Gastroesophageal sphincter (tissue), 3 donors: ENCODE measurements at regions not wholly inside any gene's neighbourhood (a gene's known extent, or its start where the extent isn't known, plus 50 kb on each side); places are given as distances from the start of the nearest gene placed in this dataset.

Experiments used
- EP300 ChIP-seq: sonication (generic); formaldehyde crosslinking; IDR thresholded peaks from one replicate; pipeline ENCODE4 v1.6.1; 2017; ENCODE audit warnings: antibody characterized with exemption, mild to moderate bottlenecking
- POLR2A ChIP-seq, 2 donors: fragments of 450-650 bp; IDR thresholded peaks; one replicate each; pipeline ENCODE4 v1.6.1; 2017; ENCODE audit warnings: antibody characterized with exemption in 2 of 2, mild to moderate bottlenecking in 2 of 2, moderate library complexity in 1 of 2
- POLR2AphosphoS5 ChIP-seq: sonication (generic); formaldehyde crosslinking; IDR thresholded peaks from one replicate; pipeline ENCODE4 v1.6.1; 2017; ENCODE audit warnings: antibody characterized with exemption
- TF ChIP-seq, protein P1 (sequence below), 4 experiments: fragments of 200-600 bp in 2 of 4; fragments of 450-650 bp in 2 of 4; sonication (generic) in 1 of 4; IDR thresholded peaks; one replicate each; pipeline ENCODE4 v1.5.1; 2017 to 2019; ENCODE audit warnings: antibody characterized with exemption in 4 of 4, mild to moderate bottlenecking in 2 of 4, moderate library complexity in 2 of 4

DNA sequence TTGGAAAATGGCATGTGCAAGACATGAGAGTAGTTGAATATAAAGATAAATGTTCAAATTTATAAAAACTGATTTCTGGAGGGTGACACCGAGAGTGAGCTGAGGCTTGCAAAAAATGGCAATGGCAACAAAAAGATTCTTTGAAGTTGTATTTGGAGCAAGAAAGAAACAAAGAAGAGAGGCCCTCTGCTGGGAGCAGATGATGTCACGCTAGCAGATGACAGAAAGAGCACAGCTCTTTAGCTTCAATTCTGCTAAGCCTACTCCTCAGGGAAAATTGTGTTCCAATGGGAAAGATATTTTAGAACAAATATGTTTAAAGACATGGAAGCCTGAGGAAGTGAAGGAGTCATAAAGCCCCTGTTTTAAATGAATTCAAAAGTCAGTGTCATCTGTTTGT, 125.3 kb upstream of the NOX3 start:
- TF ChIP-seq, protein P1, sequence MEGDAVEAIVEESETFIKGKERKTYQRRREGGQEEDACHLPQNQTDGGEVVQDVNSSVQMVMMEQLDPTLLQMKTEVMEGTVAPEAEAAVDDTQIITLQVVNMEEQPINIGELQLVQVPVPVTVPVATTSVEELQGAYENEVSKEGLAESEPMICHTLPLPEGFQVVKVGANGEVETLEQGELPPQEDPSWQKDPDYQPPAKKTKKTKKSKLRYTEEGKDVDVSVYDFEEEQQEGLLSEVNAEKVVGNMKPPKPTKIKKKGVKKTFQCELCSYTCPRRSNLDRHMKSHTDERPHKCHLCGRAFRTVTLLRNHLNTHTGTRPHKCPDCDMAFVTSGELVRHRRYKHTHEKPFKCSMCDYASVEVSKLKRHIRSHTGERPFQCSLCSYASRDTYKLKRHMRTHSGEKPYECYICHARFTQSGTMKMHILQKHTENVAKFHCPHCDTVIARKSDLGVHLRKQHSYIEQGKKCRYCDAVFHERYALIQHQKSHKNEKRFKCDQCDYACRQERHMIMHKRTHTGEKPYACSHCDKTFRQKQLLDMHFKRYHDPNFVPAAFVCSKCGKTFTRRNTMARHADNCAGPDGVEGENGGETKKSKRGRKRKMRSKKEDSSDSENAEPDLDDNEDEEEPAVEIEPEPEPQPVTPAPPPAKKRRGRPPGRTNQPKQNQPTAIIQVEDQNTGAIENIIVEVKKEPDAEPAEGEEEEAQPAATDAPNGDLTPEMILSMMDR (IDR thresholded peaks at IDR 0.05): no peak
- TF ChIP-seq POLR2AphosphoS5: no peak
- TF ChIP-seq POLR2A (IDR thresholded peaks at IDR 0.05): no peak
- no peak for TF ChIP-seq EP300
